Neural crest cell (in vitro differentiated cells): ENCODE measurements at regions not wholly inside any gene's neighbourhood (a gene's known extent, or its start where the extent isn't known, plus 50 kb on each side); places are given as distances from the start of the nearest gene placed in this dataset.

ENCODE experiments used
- DNase-seq: peaks from one replicate; pipeline ENCODE4 v3.0.0; 2021; ENCODE audit warnings: low read depth, mixed read lengths, low spot score
- H3K27ac Mint-ChIP-seq: one replicate; pipeline ENCODE4 v1.8.0; 2021; ENCODE audit warnings: mild to moderate bottlenecking, mixed read lengths; ENCODE audit not compliant: unreplicated experiment
- H3K27me3 Mint-ChIP-seq: 2 replicates; pipeline ENCODE4 v1.8.0; 2021; ENCODE audit warnings: low read depth, mild to moderate bottlenecking, mixed read lengths
- H3K36me3 Mint-ChIP-seq: 2 replicates; pipeline ENCODE4 v1.8.0; 2021; ENCODE audit warnings: low read depth, mild to moderate bottlenecking, mixed read lengths
- H3K4me1 Mint-ChIP-seq: 2 replicates; pipeline ENCODE4 v1.8.0; 2021; ENCODE audit warnings: mixed read lengths
- H3K4me3 Mint-ChIP-seq: one replicate; pipeline ENCODE4 v1.8.0; 2021; ENCODE audit warnings: mild to moderate bottlenecking, mixed read lengths
- H3K9me3 Mint-ChIP-seq: 2 replicates; pipeline ENCODE4 v1.8.0; 2021; ENCODE audit warnings: mixed read lengths
- CTCF ChIP-seq: fragments of 200-600 bp; sonication (generic); conservative IDR thresholded peaks from 2 replicates; pipeline ENCODE4 v1.5.0; 2021; ENCODE audit warnings: antibody characterized with exemption, mild to moderate bottlenecking

- no peak for DNase-seq
- no peak for TF ChIP-seq CTCF
- Mint-ChIP-seq H3K36me3 (no peaks in the 10 kb centered on the region), H3K4me3 (no peak overlapping the region), H3K27me3 (peaks cover 2% of the 10 kb centered on the region), H3K27ac (no peak overlapping the region), H3K4me1 (no peaks in the 10 kb centered on the region), H3K9me3 (no peaks in the 10 kb centered on the region)
Measured at GRCh38 chr6:40963019-40963418, 76.0 kb downstream of the UNC5CL start.

- Mint-ChIP-seq H3K27me3 (no peaks in the 10 kb centered on the region), H3K4me3 (no peak overlapping the region), H3K36me3 (no peaks in the 10 kb centered on the region), H3K27ac (no peak overlapping the region), H3K9me3 (no peaks in the 10 kb centered on the region), H3K4me1 (no peaks in the 10 kb centered on the region)
- no peak for TF ChIP-seq CTCF
- no peak for DNase-seq
Measured at GRCh38 chr6:40962241-40962640, 76.8 kb downstream of the UNC5CL start.

GRCh38 chr6:40961831-40962230 lies 77.2 kb downstream of the UNC5CL start:
- no peak for DNase-seq
- no peak for TF ChIP-seq CTCF
- H3K9me3 Mint-ChIP-seq = no peaks in the 10 kb centered on the region
- no peak overlapping the region for H3K4me3 Mint-ChIP-seq
- H3K36me3 Mint-ChIP-seq = no peaks in the 10 kb centered on the region
- H3K27ac Mint-ChIP-seq = no peak overlapping the region
- H3K4me1 Mint-ChIP-seq = no peaks in the 10 kb centered on the region
- H3K27me3 Mint-ChIP-seq = peaks cover 2% of the 10 kb centered on the region

GRCh38 chr6:40960742-40961430 lies 78.1 kb downstream of the UNC5CL start:
- no peaks in the 10 kb centered on the region for H3K9me3 Mint-ChIP-seq
- no peak for TF ChIP-seq CTCF
- H3K27ac Mint-ChIP-seq = no peak overlapping the region
- DNase-seq = no peak
- no peaks in the 10 kb centered on the region for H3K4me1 Mint-ChIP-seq
- H3K27me3 Mint-ChIP-seq = peaks cover 2% of the 10 kb centered on the region
- no peaks in the 10 kb centered on the region for H3K36me3 Mint-ChIP-seq
- H3K4me3 Mint-ChIP-seq = no peak overlapping the region

GRCh38 chr6:40959781-40960327 lies 79.2 kb downstream of the UNC5CL start:
- no peak for TF ChIP-seq CTCF
- H3K4me3 Mint-ChIP-seq = no peak overlapping the region
- no peaks in the 10 kb centered on the region for H3K4me1 Mint-ChIP-seq
- DNase-seq = no peak
- no peak overlapping the region for H3K27ac Mint-ChIP-seq
- H3K9me3 Mint-ChIP-seq = no peaks in the 10 kb centered on the region
- peaks cover 2% of the 10 kb centered on the region for H3K27me3 Mint-ChIP-seq
- no peaks in the 10 kb centered on the region for H3K36me3 Mint-ChIP-seq
